ENCODE measurements at regions not wholly inside any gene's neighbourhood (a gene's known extent, or its start where the extent isn't known, plus 50 kb on each side); places are given as distances from the start of the nearest gene placed in this dataset.

- no peak for DNase-seq
Observed at GRCh38 chr1:147811273-147811672, 50.9 kb upstream of the GJA5 start.

- DNase-seq = no peak
Observed at GRCh38 chr1:147811751-147812150, 51.3 kb upstream of the GJA5 start.

GRCh38 chr1:147812799-147813198 lies 52.4 kb upstream of the GJA5 start:
- no peak for DNase-seq

GRCh38 chr1:147815503-147815902 lies 55.1 kb upstream of the GJA5 start:
- DNase-seq = no peak

GRCh38 chr1:147820761-147821297 lies 60.4 kb upstream of the GJA5 start:
- no peak for DNase-seq

- no peak for DNase-seq
Observed at GRCh38 chr1:147821883-147822282, 61.5 kb upstream of the GJA5 start.

GRCh38 chr1:147822292-147822691 lies 61.9 kb upstream of the GJA5 start:
- no peak for DNase-seq

- no peak for DNase-seq
Observed at GRCh38 chr1:147824001-147824400, 63.6 kb upstream of the GJA5 start.

- DNase-seq = no peak
Observed at GRCh38 chr1:147824798-147825197, 64.4 kb upstream of the GJA5 start.

GRCh38 chr1:147825586-147825985 lies 65.2 kb upstream of the GJA5 start:
- no peak for DNase-seq

GRCh38 chr1:147826259-147826658 lies 65.9 kb upstream of the GJA5 start:
- no peak for DNase-seq

GRCh38 chr1:147833231-147833860 lies 69.2 kb upstream of the GJA8 start:
- no peak for DNase-seq

- no peak for DNase-seq
Observed at GRCh38 chr1:147834181-147834580, 68.4 kb upstream of the GJA8 start.

GRCh38 chr1:147834810-147835209 lies 67.8 kb upstream of the GJA8 start:
- DNase-seq = no peak

- DNase-seq = no peak
Observed at GRCh38 chr1:147837129-147837963, 65.2 kb upstream of the GJA8 start.

GRCh38 chr1:147837964-147838292 lies 64.7 kb upstream of the GJA8 start:
- DNase-seq = peak; percentile 18

GRCh38 chr1:147840909-147841308 lies 61.7 kb upstream of the GJA8 start:
- DNase-seq = no peak

GRCh38 chr1:147842578-147842977 lies 60.0 kb upstream of the GJA8 start:
- no peak for DNase-seq

GRCh38 chr1:147843486-147843885 lies 59.1 kb upstream of the GJA8 start:
- DNase-seq = no peak

- no peak for DNase-seq
Observed at GRCh38 chr1:147847831-147848230, 54.8 kb upstream of the GJA8 start.

GRCh38 chr1:147849098-147849895 lies 53.3 kb upstream of the GJA8 start:
- DNase-seq = no peak

- no peak for DNase-seq
Observed at GRCh38 chr1:147850737-147851136, 51.9 kb upstream of the GJA8 start.

GRCh38 chr1:147851149-147851548 lies 51.4 kb upstream of the GJA8 start:
- DNase-seq = no peak
